Stomach (tissue), 8 donors: ENCODE measurements at regions not wholly inside any gene's neighbourhood (a gene's known extent, or its start where the extent isn't known, plus 50 kb on each side); places are given as distances from the start of the nearest gene placed in this dataset.

Experiments used
- DNase-seq, 2 donors: peaks; one replicate each; pipeline versions ENCODE4 v3.0.0 to v3.0.0-alpha.2; 2013 to 2019
- H3K27ac ChIP-seq, 5 donors: fragments of 200-600 bp in 4 of 5; sonication (generic) in 4 of 5; one replicate each; pipeline ENCODE4 v1.5.1; 2013 to 2019; ENCODE audit warnings: mild to moderate bottlenecking in 1 of 5, moderate library complexity in 1 of 5
- H3K27me3 ChIP-seq, 3 donors: fragments of 200-600 bp; sonication (generic); one replicate each; pipeline ENCODE4 v1.5.1; 2017 to 2019; ENCODE audit warnings: mixed run types in 1 of 3
- H3K36me3 ChIP-seq, 4 donors: fragments of 200-600 bp; sonication (generic); 1 replicate in 3 of 4; 2 replicates in 1 of 4; pipeline ENCODE4 v1.5.1; 2016 to 2019
- H3K4me1 ChIP-seq, 4 donors: fragments of 200-600 bp; sonication (generic); one replicate each; pipeline ENCODE4 v1.5.1; 2016 to 2019
- H3K4me3 ChIP-seq, 4 donors: fragments of 200-600 bp; sonication (generic) in 3 of 4; one replicate each; pipeline ENCODE4 v1.5.1; 2016 to 2019; ENCODE audit warnings: mild to moderate bottlenecking in 1 of 4
- H3K9me3 ChIP-seq, 4 donors: fragments of 200-600 bp; sonication (generic); one replicate each; pipeline ENCODE4 v1.5.1; 2016 to 2019
- CTCF ChIP-seq, 7 experiments: fragments of 450-650 bp in 4 of 7; fragments of 200-600 bp in 3 of 7; sonication (generic) in 3 of 7; IDR thresholded peaks; one replicate each; pipeline ENCODE4 v1.5.1; 2016 to 2019; ENCODE audit warnings: antibody characterized with exemption in 7 of 7, control low read depth in 2 of 7, mild to moderate bottlenecking in 1 of 7
- EP300 ChIP-seq: sonication (generic); formaldehyde crosslinking; IDR thresholded peaks from one replicate; pipeline ENCODE4 v1.6.1; 2017; ENCODE audit warnings: antibody characterized with exemption
- POLR2A ChIP-seq, 4 donors: fragments of 450-650 bp; IDR thresholded peaks; one replicate each; pipeline ENCODE4 v1.6.1; 2016; ENCODE audit warnings: antibody characterized with exemption in 4 of 4, control low read depth in 2 of 4, mild to moderate bottlenecking in 1 of 4, moderate library complexity in 1 of 4
- POLR2AphosphoS5 ChIP-seq, 3 donors: sonication (generic); formaldehyde crosslinking; IDR thresholded peaks; one replicate each; pipeline ENCODE4 v1.6.1; 2016; ENCODE audit warnings: antibody characterized with exemption in 3 of 3
- WGBS, 5 donors: extraction: QIAGEN DNeasy Blood & Tissue Kit in 3 of 5; methylation state at CpG; one replicate each; pipeline versions ENCODE4 v1.1.5 to v1.1.7; 2013 to 2018; 5-methylcytosine and 5-hydroxymethylcytosine counted together
- intact Hi-C: fragments of 100-400 bp; cut with DNase I; formaldehyde crosslinking; loops from one replicate; pipeline ENCODE4 v1.15.1; 2023; ENCODE audit warnings: low total_unique reads
- donor health status: healthy with polysubstance abuse.
- donor health status: Bipolar disorder and iron deficiency.
- donor health status: healthy.

GRCh38 chr12:4137441-4137840 lies 136.1 kb upstream of the CCND2 start:
- intact Hi-C loops: no loop called here
- Histone ChIP-seq H3K4me3 (no peak overlapping the region), H3K4me1 (peaks cover 0 to 7% (median 1%) of the 10 kb centered on the region in 4 donors), H3K27me3 (peaks cover 0 to 18% (median 0%) of the 10 kb centered on the region in 3 donors), H3K36me3 (no peaks in the 10 kb centered on the region), H3K9me3 (no peaks in the 10 kb centered on the region), H3K27ac (no peak overlapping the region)
- TF ChIP-seq CTCF (IDR thresholded peaks at IDR 0.05) (no peak), POLR2AphosphoS5 (IDR thresholded peaks at IDR 0.05) (no peak)
- WGBS, 5 donors: 83 to 91% (median 88%) methylated on average over 5 of the region's 5 CpGs
- no peak for DNase-seq

- Histone ChIP-seq H3K4me3 (no peak overlapping the region), H3K27ac (no peak overlapping the region), H3K27me3 (peaks cover 0 to 18% (median 0%) of the 10 kb centered on the region in 3 donors), H3K9me3 (no peaks in the 10 kb centered on the region), H3K4me1 (peaks cover 0 to 7% (median 0%) of the 10 kb centered on the region in 4 donors), H3K36me3 (no peaks in the 10 kb centered on the region)
- WGBS, 5 donors: 61 to 71% (median 66%) methylated on average over 5 of the region's 5 CpGs
- intact Hi-C loops: no loop called here
- DNase-seq: no peak
- no peak for TF ChIP-seq CTCF (IDR thresholded peaks at IDR 0.05)
- TF ChIP-seq POLR2AphosphoS5 (IDR thresholded peaks at IDR 0.05): no peak
- no peak for TF ChIP-seq POLR2A (IDR thresholded peaks at IDR 0.05)
- TF ChIP-seq EP300: no peak
Measured at GRCh38 chr12:4137015-4137414, 136.5 kb upstream of the CCND2 start.

GRCh38 chr12:4135919-4136605 lies 137.5 kb upstream of the CCND2 start:
- peak in 1 of 2 donors; percentile 81 for DNase-seq
- 44 to 53% (median 50%) methylated on average over 12 of the region's 12 CpGs for WGBS, 5 donors
- peaks cover 0 to 7% (median 0%) of the 10 kb centered on the region in 4 donors for H3K4me1 ChIP-seq
- intact Hi-C loops: no loop called here
- peaks cover 0 to 18% (median 0%) of the 10 kb centered on the region in 3 donors for H3K27me3 ChIP-seq
- H3K9me3 ChIP-seq: peaks cover 0 to 7% (median 2%) of the 10 kb centered on the region in 4 donors
- TF ChIP-seq POLR2AphosphoS5 (IDR thresholded peaks at IDR 0.05) (no peak), POLR2A (IDR thresholded peaks at IDR 0.05) (no peak), CTCF (IDR thresholded peaks at IDR 0.05) (no peak), EP300 (no peak)
- no peak overlapping the region for H3K27ac ChIP-seq
- H3K36me3 ChIP-seq: no peaks in the 10 kb centered on the region
- no peak overlapping the region for H3K4me3 ChIP-seq

- peaks cover 0 to 8% (median 3%) of the 10 kb centered on the region in 4 donors for H3K9me3 ChIP-seq
- H3K27ac ChIP-seq: no peak overlapping the region
- 23 to 37% (median 32%) methylated on average over 12 of the region's 12 CpGs for WGBS, 5 donors
Measured at GRCh38 chr12:4134448-4135263, 138.9 kb upstream of the CCND2 start.

More at GRCh38 chr12:4134448-4135263, 138.9 kb upstream of the CCND2 start:
- Histone ChIP-seq H3K27me3 (peaks cover 0 to 18% (median 0%) of the 10 kb centered on the region in 3 donors), H3K4me3 (no peak overlapping the region), H3K36me3 (no peaks in the 10 kb centered on the region), H3K4me1 (peaks cover 0 to 7% (median 0%) of the 10 kb centered on the region in 4 donors)
- DNase-seq: peak in 1 of 2 donors; percentile 71
- no peak for TF ChIP-seq EP300
- TF ChIP-seq POLR2A (IDR thresholded peaks at IDR 0.05): no peak
- no peak for TF ChIP-seq POLR2AphosphoS5 (IDR thresholded peaks at IDR 0.05)
- no peak for TF ChIP-seq CTCF (IDR thresholded peaks at IDR 0.05)
- intact Hi-C loops: no loop called here
